Activated CD8-positive, alpha-beta memory T cell treated with anti-CD3 and anti-CD28 coated beads for 48 hours (primary cell): ENCODE measurements at regions not wholly inside any gene's neighbourhood (a gene's known extent, or its start where the extent isn't known, plus 50 kb on each side); places are given as distances from the start of the nearest gene placed in this dataset.

ENCODE experiments used
- DNase-seq, 3 experiments: peaks; one replicate each; pipeline ENCODE4 v3.0.0-alpha.2; 2020; ENCODE audit warnings: low read depth in 2 of 3, low spot score in 2 of 3

- DNase-seq, result no peak
Observed at GRCh38 chr22:27667121-27667843, 134.3 kb downstream of the MN1 start.

GRCh38 chr22:27668828-27669797 is 132.4 kb downstream of the MN1 start:
- DNase-seq, result no peak

GRCh38 chr22:27669798-27670599 is 131.6 kb downstream of the MN1 start:
- DNase-seq, result no peak

GRCh38 chr22:27670701-27671412 is 130.7 kb downstream of the MN1 start:
- no peak for DNase-seq

- DNase-seq, result no peak
Observed at GRCh38 chr22:27671413-27671935, 130.1 kb downstream of the MN1 start.

GRCh38 chr22:27672721-27673418 is 128.7 kb downstream of the MN1 start:
- no peak for DNase-seq

- DNase-seq, result no peak
Observed at GRCh38 chr22:27673839-27674238, 127.7 kb downstream of the MN1 start.

GRCh38 chr22:27674261-27674923 is 127.2 kb downstream of the MN1 start:
- DNase-seq, result no peak

GRCh38 chr22:27676545-27677213 is 124.9 kb downstream of the MN1 start:
- no peak for DNase-seq

GRCh38 chr22:27677905-27678458 is 123.6 kb downstream of the MN1 start:
- DNase-seq, result no peak

- no peak for DNase-seq
Observed at GRCh38 chr22:27679176-27679575, 122.4 kb downstream of the MN1 start.

- DNase-seq, result no peak
Observed at GRCh38 chr22:27679693-27680488, 121.7 kb downstream of the MN1 start.

- DNase-seq, result no peak
Observed at GRCh38 chr22:27680636-27681035, 120.9 kb downstream of the MN1 start.

- DNase-seq, result no peak
Observed at GRCh38 chr22:27681037-27681436, 120.5 kb downstream of the MN1 start.

- DNase-seq, result no peak
Observed at GRCh38 chr22:27682437-27682836, 119.1 kb downstream of the MN1 start.

GRCh38 chr22:27684901-27685300 is 116.7 kb downstream of the MN1 start:
- DNase-seq, result no peak

GRCh38 chr22:27685515-27685914 is 116.0 kb downstream of the MN1 start:
- no peak for DNase-seq

GRCh38 chr22:27685970-27686369 is 115.6 kb downstream of the MN1 start:
- no peak for DNase-seq
